ENCODE measurements at regions not wholly inside any gene's neighbourhood (a gene's known extent, or its start where the extent isn't known, plus 50 kb on each side); places are given as distances from the start of the nearest gene placed in this dataset.

DNA sequence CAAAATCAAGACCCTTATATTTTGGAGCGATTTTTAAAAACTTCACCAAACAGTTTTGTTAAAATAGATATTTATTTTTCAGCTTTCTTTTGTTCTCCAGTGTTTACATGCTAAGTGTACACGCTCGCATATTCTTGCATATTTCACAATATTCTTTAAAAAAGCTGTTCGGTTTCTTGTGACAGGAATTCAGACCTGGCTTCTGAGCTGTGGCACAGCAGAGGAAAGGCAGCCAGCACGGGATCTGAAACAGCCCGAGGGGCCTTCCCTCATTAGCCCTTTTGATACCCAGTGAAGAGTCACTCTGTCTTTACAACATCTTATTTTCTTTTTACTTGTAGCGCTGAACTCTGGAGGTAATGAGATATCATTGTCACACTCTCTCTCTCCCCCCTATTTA lies 234.0 kb downstream of the B3GLCT start:
- TF ChIP-seq ZNF274 (IDR thresholded peaks at IDR 0.05; ENCODE audit: low read depth, low read length), result no peak
- no peak for TF ChIP-seq YY1 (IDR thresholded peaks at IDR 0.05; ENCODE audit: insufficient read depth, insufficient read length)
- no peak for TF ChIP-seq SUZ12 (IDR thresholded peaks at IDR 0.05; ENCODE audit: extremely low read depth, insufficient read depth, insufficient read length)
